ENCODE measurements at regions not wholly inside any gene's neighbourhood (a gene's known extent, or its start where the extent isn't known, plus 50 kb on each side); places are given as distances from the start of the nearest gene placed in this dataset.
"Not testable (repeated sequence)": the region's sequence is repeated elsewhere in the genome, so short reads cannot be mapped to it uniquely, and the experiment has no call there.

GRCh38 chr13:89982407-89983095 is 1364.9 kb upstream of the MIR17HG start:
- no peak for DNase-seq (ENCODE audit: extremely low read depth in 1 of 2, low read depth in 1 of 2)

DNA sequence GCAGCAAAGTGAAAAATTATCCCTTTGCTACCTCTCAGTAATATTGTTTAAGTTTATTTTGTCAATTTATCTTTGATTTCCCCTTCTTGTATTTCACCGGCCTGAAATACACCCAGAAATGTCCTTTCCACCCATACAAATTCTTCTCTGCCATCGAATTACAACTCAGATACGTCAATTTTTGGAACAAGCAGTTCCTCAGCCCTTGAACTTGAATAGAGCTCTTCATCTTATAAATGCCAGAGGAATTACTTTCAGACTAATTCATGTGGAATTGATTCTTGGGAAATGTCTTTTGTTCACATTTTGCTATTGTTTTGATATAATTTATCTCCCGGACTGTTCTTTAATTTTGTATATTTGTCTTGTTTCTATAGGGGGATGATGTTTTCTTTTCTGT is 1359.3 kb upstream of the MIR17HG start:
- DNase-seq (ENCODE audit: extremely low read depth in 1 of 2, low read depth in 1 of 2), result no peak

DNA sequence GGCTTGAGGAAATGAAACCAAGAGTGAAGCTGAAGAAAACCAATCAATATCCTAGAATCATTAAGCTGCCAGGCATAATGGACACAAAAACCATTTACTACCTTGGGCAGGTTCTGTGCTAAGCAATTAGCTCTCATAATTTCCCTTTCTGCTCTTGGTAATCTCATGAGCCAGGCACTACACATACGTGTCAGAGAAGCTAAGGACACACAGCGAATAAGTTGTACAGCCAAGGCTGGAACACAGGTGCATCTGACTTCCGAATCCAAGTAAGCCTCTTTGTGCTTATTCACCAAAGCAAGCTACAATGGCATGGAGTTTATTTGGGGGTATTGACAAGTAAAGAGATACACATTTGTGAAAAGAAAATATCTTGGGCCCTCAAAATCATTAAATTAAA is 1343.9 kb upstream of the MIR17HG start:
- DNase-seq (ENCODE audit: extremely low read depth in 1 of 2, low read depth in 1 of 2), result no peak

DNA sequence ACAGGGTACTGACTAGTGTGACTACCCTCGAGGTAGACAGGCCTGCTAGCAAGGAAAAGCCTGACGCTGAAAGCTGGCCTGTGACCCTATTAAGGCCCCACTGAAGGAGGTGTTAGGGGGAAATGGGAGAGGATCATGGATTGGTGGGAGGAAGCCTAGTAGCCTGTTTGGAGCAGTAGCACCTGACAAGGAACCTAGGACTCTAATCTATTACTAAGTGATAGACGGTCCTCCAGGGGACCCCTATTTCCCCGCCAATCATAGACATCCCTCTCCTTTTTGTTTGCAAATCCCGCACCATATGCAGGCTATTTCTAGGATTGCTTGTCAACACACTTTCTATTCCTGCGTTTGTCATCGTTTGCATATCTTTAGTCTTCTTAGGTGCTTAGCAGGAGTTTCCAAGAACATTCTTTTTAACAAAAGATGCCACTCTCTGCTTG is 1338.8 kb upstream of the MIR17HG start:
- DNase-seq (ENCODE audit: extremely low read depth in 1 of 2, low read depth in 1 of 2), result no peak

DNA sequence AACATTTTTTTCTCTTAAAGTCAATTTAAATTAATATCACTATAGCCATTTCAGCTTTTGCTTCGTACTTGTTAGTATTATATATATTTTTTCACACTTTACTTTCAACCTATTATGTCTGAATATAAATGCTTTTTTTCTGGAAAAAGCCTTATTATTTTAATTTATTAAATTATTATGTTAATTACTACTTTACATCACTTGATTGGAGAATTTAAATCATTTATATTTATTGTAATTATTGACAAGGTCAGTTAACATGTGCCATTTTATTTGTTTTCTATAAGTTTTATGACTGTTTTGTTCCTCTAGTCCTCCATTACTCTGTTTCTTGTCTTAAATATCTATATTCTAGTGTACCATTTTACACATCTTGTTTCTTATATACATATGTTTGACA is 1333.4 kb upstream of the MIR17HG start:
- DNase-seq (ENCODE audit: extremely low read depth in 1 of 2, low read depth in 1 of 2), result no peak

GRCh38 chr13:90015565-90016507 is 1331.7 kb upstream of the MIR17HG start:
- no peak for DNase-seq (ENCODE audit: extremely low read depth in 1 of 2, low read depth in 1 of 2)

DNA sequence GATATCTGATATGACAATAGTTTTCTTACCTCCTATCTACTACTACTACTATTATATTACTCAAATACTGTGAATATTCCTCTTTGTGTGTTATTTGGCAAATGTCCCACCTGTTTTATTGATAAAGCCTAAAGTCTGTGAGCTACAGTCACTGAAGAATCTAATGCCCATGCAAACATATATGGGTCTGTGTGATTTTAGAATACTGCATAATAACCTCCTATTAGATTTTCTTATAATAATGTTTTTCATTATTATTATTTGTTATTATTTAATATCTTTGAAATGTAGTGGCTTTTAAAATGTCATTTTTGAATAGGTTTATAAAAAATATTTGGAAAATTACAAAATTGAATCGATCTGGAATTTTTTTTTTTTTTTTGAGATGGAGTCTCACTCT is 1330.8 kb upstream of the MIR17HG start:
- DNase-seq (ENCODE audit: extremely low read depth in 1 of 2, low read depth in 1 of 2), result no peak

GRCh38 chr13:90020536-90021070 is 1326.9 kb upstream of the MIR17HG start:
- no peak for DNase-seq (ENCODE audit: extremely low read depth in 1 of 2, low read depth in 1 of 2)

- no peak for DNase-seq (ENCODE audit: extremely low read depth in 1 of 2, low read depth in 1 of 2)
Measured at GRCh38 chr13:90027409-90027808, 1320.1 kb upstream of the MIR17HG start.

DNA sequence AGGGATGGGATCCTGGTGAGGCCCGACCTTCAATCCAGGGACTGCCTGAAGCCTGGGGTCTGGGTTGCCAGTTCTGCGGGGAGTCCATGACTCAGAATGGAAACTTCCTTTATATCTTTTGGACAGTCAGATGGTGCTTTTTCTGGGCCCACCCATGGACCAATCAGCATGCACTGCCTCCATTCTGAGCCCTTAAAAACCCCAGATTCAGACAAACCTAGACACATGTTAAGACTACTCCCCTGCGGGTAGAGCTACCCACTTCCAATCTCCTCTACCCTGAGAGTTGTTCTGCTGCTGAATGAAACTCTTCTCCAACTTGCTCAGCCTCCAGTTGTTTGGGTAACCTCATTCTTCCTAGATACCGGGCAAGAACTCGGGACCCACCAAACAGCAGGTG is 1315.2 kb upstream of the MIR17HG start:
- DNase-seq (ENCODE audit: extremely low read depth in 1 of 2, low read depth in 1 of 2), result no peak

GRCh38 chr13:90032841-90033493 is 1314.5 kb upstream of the MIR17HG start:
- no peak for DNase-seq (ENCODE audit: extremely low read depth in 1 of 2, low read depth in 1 of 2)

DNA sequence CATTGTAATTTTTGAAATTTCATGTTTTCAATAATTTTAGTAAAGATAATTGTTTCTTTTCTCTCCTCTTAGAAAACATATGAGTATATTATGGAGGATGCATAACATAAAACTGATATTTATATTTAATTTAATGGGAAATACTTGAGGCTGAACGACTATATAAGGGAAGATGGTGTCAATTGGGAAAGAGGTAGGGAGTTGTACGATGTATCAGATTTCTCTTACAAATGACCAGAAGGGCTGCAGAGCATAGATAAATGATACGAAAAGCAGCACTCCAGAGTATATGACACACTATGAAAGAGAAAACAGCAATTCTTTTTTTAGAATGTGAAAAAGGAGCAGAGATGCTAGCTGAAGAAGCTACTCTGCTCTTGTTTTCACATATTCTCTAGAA is 1308.0 kb upstream of the MIR17HG start:
- DNase-seq (ENCODE audit: extremely low read depth in 1 of 2, low read depth in 1 of 2), result no peak

- no peak for DNase-seq (ENCODE audit: extremely low read depth in 1 of 2, low read depth in 1 of 2)
Measured at GRCh38 chr13:90047600-90047999, 1299.9 kb upstream of the MIR17HG start.

GRCh38 chr13:90049989-90050671 is 1297.4 kb upstream of the MIR17HG start:
- DNase-seq (ENCODE audit: extremely low read depth in 1 of 2, low read depth in 1 of 2), result no peak

DNA sequence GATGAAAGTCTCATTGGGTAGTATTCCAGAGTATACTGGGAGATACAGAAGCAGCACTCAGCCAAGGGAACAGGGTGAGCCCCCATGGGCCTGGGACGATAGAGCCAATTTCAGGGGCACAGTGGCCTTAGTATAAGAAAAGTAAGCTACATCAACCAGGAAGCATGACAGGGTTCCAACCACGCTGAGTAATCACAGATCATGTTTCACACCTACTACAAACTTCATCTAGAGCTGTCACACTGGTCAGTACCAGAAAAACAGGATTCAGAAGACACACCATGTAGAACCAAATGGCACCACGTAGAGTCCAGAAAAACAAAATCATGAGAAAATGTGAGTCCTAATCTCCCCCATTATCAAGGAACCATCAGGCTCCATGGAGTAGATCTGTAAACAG is 1292.4 kb upstream of the MIR17HG start:
- DNase-seq (ENCODE audit: extremely low read depth in 1 of 2, low read depth in 1 of 2), result no peak

DNA sequence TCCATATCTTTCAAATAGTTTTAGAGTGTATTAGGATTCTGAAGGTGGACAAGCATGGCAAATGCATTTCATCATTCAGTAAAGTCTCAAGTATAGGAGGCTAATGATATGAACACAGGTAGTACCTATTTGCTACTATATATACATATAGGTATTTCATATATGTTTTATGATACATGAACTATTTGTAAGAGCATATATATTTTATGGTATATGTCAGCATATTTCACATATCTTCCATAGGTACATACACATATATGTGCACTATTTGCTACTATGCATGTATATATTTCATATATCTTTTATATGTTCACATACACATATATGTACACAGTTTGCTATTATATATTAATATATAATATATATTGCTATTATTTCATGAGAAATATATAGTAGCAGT is 1291.7 kb upstream of the MIR17HG start:
- DNase-seq (ENCODE audit: extremely low read depth in 1 of 2, low read depth in 1 of 2), result no peak

- not testable (repeated sequence) for DNase-seq (ENCODE audit: extremely low read depth in 1 of 2, low read depth in 1 of 2)
Measured at GRCh38 chr13:90064226-90064625, 1283.3 kb upstream of the MIR17HG start.

DNA sequence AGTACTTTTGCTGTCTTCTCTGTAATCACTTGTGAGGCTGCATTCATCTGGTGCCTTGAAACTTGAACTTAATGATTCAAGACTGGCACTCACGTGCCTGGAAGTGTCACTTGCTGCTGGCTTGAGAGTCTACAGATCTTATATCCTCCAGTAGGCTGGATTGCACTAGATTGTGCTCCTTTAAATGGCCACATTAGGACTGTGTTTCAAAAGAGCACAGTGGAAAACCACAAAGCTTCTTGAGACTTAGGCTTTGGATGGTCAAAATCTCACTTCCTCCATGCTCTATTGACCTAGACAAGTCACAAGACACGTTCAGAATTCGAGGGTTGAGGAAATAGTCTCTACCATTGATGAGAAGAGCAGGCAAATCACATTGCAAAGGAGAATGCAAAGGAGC is 1278.8 kb upstream of the MIR17HG start:
- no peak for DNase-seq (ENCODE audit: extremely low read depth in 1 of 2, low read depth in 1 of 2)

- DNase-seq (ENCODE audit: extremely low read depth in 1 of 2, low read depth in 1 of 2), result no peak
Measured at GRCh38 chr13:90070362-90070761, 1277.1 kb upstream of the MIR17HG start.

- no peak for DNase-seq (ENCODE audit: extremely low read depth in 1 of 2, low read depth in 1 of 2)
Measured at GRCh38 chr13:90070837-90071525, 1276.5 kb upstream of the MIR17HG start.
